Activated T-cell treated with anti-CD3 and anti-CD28 coated beads, Interleukin-2, amount 50 U/mL, for 48 hours (primary cell): ENCODE measurements at regions not wholly inside any gene's neighbourhood (a gene's known extent, or its start where the extent isn't known, plus 50 kb on each side); places are given as distances from the start of the nearest gene placed in this dataset.

Experiments
- DNase-seq, 2 experiments: peaks; one replicate each; pipeline ENCODE4 v3.0.0-alpha.2; 2020

GRCh38 chr1:38326856-38327255, 280.3 kb upstream of the POU3F1 start:
- no peak for DNase-seq

GRCh38 chr1:38326135-38326534, 279.5 kb upstream of the POU3F1 start:
- DNase-seq, result no peak

DNA sequence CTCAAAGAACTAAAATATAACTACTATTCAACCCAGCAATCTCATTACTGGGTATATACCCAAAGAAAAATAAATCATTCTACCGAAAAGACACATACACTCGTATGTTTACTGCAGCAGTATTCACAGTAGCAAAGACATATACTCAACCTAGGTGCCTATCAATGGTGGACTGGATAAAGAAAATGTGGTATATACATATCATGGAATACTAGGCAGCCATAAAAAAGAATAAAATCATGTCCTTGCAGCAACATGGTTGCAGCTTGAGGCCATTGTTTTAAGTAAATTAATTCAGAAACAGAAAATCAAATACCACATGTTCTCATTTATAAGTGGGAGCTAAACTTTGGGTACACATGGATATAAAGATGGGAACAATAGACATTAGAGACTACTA, 266.2 kb upstream of the POU3F1 start:
- no peak for DNase-seq

DNA sequence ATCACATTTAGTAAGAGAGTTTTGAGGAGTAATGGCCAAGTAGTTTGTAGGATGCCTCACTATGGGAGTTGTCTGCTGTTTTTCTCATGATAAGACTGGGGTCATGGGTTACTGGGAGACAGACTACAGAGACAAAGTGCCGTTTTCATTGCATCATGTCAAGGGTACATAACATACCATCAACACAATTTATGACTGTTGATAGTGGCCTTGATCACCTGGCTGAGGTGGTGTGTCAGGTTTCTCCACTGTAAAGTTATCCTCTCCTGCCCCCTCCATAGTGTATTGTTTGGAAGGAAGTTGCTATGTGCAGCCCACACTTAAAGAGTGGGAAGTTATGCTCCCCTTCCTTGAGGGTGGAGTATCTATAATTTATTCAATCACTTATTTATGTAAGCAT, 263.5 kb upstream of the POU3F1 start:
- no peak for DNase-seq

DNA sequence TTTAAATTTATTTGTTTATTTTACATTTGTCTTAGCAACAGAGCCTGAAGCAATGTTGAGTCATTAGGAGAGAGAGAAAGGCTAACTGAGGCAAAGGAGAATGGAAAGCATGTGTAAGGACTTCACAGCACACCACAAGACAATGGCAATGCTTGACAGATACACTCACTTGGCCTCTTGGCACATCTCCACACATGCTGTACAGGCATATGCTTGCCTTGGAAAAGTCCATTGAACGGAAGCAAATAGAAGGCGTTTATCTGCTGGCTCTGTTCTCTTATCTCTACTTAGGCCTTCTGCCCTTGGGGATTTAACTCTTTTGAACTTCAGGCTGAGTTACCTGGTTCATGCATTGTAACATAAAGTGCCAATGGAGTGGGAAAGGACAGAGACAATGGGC, 262.2 kb upstream of the POU3F1 start:
- DNase-seq, result no peak

DNA sequence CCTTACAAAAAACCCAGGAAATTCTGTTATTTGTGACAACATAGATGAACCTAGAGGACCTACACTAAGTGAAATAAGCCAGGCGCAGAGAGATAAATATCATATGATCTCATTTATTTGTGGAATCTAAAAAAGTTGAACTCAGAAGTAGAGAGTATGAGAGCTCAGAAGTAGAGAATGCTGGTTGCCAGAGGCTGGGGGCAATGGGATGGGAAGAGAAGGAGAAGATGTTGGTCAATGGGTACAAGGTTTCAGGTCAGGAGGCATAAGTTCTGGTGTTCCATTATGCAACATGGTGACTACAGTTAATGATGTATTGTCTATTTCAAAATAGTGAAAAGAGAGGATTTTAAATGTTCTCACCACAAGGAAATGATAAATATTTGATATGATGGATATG, 259.1 kb upstream of the POU3F1 start:
- no peak for DNase-seq

DNA sequence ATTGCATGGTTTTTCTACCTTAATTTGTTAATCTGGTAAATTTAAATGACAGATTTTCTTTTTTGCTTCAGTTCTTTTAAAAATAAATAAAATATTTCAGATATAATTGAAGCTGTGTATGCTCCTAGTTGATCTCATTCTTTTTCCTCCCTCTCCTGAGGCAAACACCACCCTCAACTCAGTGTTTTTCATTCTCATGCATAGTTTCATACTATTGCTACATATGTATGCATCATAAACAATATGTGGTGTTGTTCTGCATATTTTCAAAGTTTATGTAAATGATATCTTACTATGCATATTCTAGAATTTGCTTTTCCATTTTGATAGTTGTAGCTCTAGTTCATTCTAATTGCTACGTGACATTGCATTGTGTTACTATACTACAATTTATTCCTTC, 257.2 kb upstream of the POU3F1 start:
- DNase-seq, result no peak

DNA sequence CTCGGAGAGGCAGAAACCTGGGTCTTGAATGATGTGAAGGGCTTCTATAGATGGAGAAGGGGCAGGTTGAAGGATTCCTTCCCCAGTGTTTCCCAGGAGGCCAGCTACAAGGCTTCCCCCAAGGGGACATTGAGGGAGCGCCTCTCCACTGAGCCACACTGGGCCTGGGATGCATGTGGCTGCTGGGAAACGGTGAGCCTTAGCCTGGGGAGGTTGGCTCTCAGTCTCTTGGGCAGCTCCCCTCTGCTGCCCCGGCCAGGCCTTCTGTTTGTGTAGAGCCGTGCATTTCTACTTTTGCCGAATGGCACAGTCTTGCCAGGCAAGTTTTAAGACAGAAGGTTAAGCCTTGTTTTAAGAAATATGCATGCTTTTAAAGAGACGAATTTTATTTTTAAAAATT, 254.4 kb upstream of the POU3F1 start:
- no peak for DNase-seq

DNA sequence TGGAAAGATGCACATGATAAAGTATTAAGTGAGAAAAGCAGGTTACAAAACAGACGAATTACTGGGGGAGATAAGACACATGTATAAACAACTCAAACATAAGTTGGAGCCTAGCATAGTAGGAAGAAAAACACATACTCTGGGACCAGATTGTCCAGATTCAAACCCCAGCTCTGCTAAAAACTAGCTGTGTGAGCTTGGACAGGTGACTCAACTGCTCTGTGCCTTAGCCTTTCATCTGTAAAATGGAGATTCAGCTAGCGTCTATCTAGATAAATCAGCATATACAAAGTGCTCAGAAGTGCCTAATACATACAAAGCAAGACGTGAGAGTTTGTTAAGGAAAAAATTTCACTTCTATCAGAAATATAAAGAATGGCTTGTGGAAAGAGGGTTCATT, 254.0 kb upstream of the POU3F1 start:
- no peak for DNase-seq

DNA sequence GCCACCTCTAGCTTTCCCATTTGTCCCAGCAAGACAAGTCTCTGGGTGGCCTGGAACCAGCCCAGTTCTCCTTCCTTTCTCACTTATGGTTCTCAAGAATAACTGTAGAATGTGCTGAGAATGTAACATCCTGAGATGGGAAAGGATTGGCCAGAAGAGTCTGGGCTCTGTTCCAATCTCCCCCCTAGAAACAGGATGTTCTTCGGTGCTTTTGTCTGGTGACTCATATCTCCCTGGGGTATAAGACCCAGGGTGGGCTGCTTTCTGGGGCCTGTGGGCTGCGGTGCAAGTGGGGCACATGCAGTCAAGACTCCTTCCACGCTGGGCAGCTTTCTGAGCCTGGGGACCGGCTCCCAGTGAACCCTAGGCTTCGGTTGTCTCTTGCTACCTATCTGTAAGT, 251.2 kb upstream of the POU3F1 start:
- DNase-seq, result no peak

DNA sequence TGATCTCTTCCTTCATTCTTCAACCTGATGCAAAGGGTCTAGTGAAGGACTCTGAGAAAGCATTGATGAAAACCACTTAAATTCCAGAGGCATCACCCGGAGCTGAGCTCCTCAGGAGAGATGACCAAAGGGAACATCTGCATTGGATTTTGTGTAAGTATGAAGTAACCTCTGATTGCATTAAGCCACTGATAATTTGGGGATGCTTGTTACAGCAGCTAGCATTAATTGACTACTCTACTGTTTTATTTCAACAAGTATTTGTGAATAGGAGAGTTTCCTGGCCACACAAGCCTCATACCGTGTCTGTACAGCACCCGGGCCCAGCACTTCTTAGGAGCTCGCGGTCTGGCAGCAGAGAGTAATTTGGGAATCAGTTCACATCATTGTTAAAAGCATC, 250.7 kb upstream of the POU3F1 start:
- DNase-seq, result no peak

- no peak for DNase-seq
Observed at GRCh38 chr1:38296047-38296446, 249.5 kb upstream of the POU3F1 start.

GRCh38 chr1:38293567-38293966, 247.0 kb upstream of the POU3F1 start:
- no peak for DNase-seq

DNA sequence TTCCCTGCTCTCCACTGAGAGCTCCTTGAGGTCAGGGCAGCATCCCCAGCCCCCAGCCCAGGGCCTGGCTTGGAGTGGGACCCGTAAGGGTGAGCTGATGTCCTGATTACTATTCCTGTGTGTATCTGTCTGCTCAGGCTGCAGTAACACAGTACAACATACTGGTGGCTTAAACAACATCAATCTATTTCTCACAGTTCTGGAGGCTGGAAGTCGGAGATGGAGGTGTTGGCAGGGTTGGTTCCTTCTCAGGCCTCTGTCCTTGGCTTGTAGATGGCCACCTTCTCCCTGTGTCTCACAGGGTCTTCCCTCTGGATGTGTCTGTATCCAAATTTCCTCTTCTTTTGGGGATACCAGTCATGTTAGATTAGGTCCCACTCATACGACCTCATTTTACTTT, 246.4 kb upstream of the POU3F1 start:
- no peak for DNase-seq

DNA sequence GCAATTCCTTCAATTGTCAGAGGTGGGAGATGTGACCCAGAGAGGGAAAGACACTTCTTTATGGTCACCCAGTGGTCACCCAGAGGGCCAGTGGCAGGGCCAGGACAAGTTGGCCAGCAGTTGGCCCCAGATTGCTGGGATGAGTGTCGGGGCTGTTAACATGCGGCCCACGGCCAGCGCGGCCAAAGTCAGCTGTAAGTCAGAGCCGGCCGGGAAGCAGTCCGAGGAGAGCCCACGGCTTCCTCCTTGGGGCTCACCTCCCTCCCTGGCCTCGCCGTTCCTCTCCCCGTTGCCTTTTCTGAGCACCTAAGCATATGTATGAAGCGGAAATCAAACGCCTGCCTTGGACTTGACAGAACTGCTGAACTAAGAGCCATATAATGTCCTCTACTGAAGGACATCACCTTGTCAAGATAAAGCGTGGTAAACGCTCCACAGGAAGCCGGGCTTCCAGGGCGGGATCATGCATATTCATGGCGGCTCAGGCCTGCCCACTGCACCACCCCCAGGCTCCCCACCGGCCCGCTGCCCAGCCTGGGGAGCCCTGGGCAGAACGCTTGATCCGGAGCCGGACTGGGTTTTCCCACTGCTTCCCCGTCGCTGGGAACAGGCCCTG, 245.4 kb upstream of the POU3F1 start:
- DNase-seq, result no peak

DNA sequence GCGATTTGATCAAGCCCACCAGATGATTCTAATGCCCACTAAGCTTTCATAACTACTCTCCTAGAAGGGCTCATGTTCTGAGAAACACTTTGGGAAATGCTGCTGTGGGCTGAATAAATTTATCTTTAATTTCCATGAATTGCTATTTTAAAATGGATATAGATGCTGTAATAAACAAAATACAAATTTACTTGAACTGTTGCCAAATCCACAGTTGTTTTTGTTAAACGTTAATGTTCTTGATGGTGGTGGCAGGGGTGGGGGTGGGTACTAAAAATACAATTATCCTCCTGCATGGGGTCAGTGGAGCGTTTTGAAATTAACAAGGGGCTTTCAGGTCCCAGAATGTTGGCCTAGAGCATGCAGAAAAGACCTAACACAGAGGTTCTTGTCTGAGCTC, 244.7 kb upstream of the POU3F1 start:
- DNase-seq, result no peak

GRCh38 chr1:38289034-38289433, 242.4 kb upstream of the POU3F1 start:
- DNase-seq, result no peak

- no peak for DNase-seq
Observed at GRCh38 chr1:38287547-38287946, 241.0 kb upstream of the POU3F1 start.

- no peak for DNase-seq
Observed at GRCh38 chr1:38287036-38287435, 240.4 kb upstream of the POU3F1 start.

DNA sequence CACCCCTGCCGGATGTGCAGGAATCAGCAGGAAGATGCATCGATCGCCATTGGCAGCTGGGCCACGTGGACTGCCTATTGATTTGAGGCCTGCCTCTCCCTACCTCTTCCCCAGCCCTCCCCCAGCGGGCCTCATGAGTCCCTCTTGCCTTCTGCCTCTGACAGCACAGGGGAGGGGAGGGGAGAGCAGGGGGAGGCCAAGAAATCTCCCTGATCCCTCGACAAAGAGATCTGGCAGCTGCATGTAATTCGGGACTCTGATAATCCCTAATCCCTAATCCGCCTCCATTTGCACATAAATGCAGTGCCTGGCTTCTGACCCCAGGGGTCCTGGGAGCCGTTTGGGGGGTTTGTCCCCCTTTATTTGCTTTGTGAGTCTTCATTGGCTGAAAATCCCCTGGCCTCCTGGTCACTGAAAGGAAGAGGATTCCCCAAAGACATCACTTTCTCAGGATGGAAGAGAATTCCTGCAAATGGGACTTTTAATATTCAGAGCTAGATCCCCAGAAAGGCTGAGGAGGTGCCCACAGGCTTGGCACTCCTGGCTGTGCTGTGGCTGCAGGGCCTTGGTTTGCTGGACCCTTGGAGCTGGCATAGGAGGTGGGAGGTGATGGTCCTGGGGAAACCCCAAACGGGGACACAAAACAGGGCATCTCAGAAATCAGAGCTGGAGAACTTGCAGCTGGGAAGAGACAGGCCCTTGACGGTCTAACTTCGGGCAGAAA, 239.4 kb upstream of the POU3F1 start:
- no peak for DNase-seq

DNA sequence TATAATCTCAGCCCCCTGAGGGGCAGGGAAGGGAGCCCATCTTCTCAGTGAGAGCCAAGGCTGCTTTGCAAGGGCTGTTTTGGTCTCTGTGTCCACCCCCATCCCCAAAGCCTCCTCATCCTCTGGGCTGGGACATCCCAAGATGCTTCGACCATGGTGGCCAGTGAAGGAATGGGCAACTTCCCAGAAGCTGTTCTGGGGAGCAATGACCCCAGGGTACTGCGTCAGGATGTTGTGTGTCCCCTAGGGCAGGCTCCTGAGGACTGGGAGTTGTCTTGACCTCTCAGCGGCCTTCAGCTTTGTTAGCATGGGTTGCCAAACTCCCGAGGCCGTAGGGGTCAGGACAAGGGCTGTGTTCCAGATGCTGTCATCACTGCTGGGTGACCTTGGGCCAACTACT, 238.4 kb upstream of the POU3F1 start:
- no peak for DNase-seq

GRCh38 chr1:38283696-38284470, 237.3 kb upstream of the POU3F1 start:
- DNase-seq, result no peak

- no peak for DNase-seq
Observed at GRCh38 chr1:38279148-38279547, 232.6 kb upstream of the POU3F1 start.

DNA sequence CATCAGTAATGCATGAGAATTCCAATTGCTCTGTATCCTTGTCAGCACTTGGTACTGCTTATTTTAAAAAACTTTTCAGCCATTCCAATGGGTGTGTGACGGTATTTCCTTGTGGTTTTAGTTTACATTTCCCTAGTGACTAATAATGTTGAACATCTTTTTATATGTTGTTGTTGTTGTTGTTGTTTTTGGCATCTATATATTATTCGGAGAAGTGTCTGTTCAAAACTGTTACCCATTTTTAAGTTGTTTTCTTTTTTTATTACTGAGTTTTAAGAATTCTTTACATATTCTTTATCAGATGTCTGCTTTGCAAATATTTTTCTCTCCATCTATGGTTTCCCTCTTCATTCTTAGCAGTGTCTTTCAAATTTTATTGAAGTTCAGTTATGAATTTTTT, 231.1 kb upstream of the POU3F1 start:
- no peak for DNase-seq
